SK-N-SH (cell line): ENCODE measurements at regions not wholly inside any gene's neighbourhood (a gene's known extent, or its start where the extent isn't known, plus 50 kb on each side); places are given as distances from the start of the nearest gene placed in this dataset.
"Not testable (repeated sequence)": the region's sequence is repeated elsewhere in the genome, so short reads cannot be mapped to it uniquely, and the experiment has no call there.

Experiments
- CTCF ChIA-PET: fragments of 300-600, 350-600 bp; formaldehyde crosslinking; extraction: SDS; loops from one replicate; lab custom pipeline; 2021; lab: Yijun Ruan, JAX
- POLR2A ChIA-PET: fragments of 350-600 bp; sonication (Branson Sonifier 250); formaldehyde crosslinking; extraction: SDS; loops from one replicate; lab custom pipeline; 2020; ENCODE audit warnings: antibody characterized with exemption, inconsistent platforms; lab: Yijun Ruan, JAX
- DNase-seq: peaks from one replicate; pipeline ENCODE4 v3.0.0; 2012
- H2AFZ ChIP-seq: fragments of 200-600 bp; sonication (generic); 2 replicates; pipeline ENCODE4 v1.8.1; 2016; ENCODE audit warnings: antibody characterized with exemption, mild to moderate bottlenecking, low read depth
- H3F3A ChIP-seq: fragments of 200-600 bp; sonication (generic); replicated peaks from 2 replicates; pipeline ENCODE3; 2016; ENCODE audit warnings: antibody characterized with exemption, mild to moderate bottlenecking; ENCODE audit not compliant: insufficient read depth
- H3K27ac ChIP-seq, 2 experiments: fragments of 200-500 bp in 1 of 2; fragments of 200-600 bp in 1 of 2; sonication (Bioruptor generic) in 1 of 2; sonication (generic), shearing (Covaris generic) in 1 of 2; 2 replicates each; pipeline versions ENCODE4 v1.5.1 to v1.6.1; 2014 to 2016; ENCODE audit warnings: low read depth in 2 of 2, inconsistent platforms in 1 of 2, low read length in 1 of 2, mild to moderate bottlenecking in 1 of 2, mixed read lengths in 1 of 2
- H3K27me3 ChIP-seq: fragments of 200-600 bp; sonication (generic), shearing (Covaris generic); 2 replicates; pipeline ENCODE4 v1.6.1; 2016; ENCODE audit warnings: mixed run types; ENCODE audit not compliant: insufficient read depth
- H3K36me3 ChIP-seq, 2 experiments: fragments of 200-500 bp in 1 of 2; fragments of 200-600 bp in 1 of 2; sonication (Bioruptor generic) in 1 of 2; sonication (generic) in 1 of 2; replicated peaks in 1 of 2; 2 replicates each; pipeline versions ENCODE3 to v1.5.1; 2014 to 2016; ENCODE audit warnings: low read length in 1 of 2, mild to moderate bottlenecking in 1 of 2; ENCODE audit not compliant: insufficient read depth in 2 of 2, control insufficient read depth in 1 of 2
- H3K4me1 ChIP-seq, 2 experiments: fragments of 200-500 bp in 1 of 2; fragments of 200-600 bp in 1 of 2; sonication (Bioruptor generic) in 1 of 2; sonication (generic), shearing (Covaris generic) in 1 of 2; 2 replicates each; pipeline versions ENCODE4 v1.5.1 to v1.6.1; 2014 to 2016; ENCODE audit warnings: low read depth in 1 of 2, low read length in 1 of 2, mixed run types in 1 of 2; ENCODE audit not compliant: insufficient read depth in 2 of 2, control insufficient read depth in 1 of 2
- H3K4me2 ChIP-seq: fragments of 200-600 bp; sonication (generic), shearing (Covaris generic); 2 replicates; pipeline ENCODE4 v1.6.1; 2017; ENCODE audit warnings: mixed run types
- H3K4me3 ChIP-seq, 2 experiments: fragments of 200-500 bp in 1 of 2; fragments of 200-600 bp in 1 of 2; sonication (Bioruptor generic) in 1 of 2; sonication (generic), shearing (Covaris generic) in 1 of 2; 2 replicates each; pipeline versions ENCODE4 v1.5.1 to v1.8.1; 2014 to 2016; ENCODE audit warnings: low read depth in 2 of 2, inconsistent platforms in 1 of 2, low read length in 1 of 2, mild to moderate bottlenecking in 1 of 2, mixed read lengths in 1 of 2, moderate library complexity in 1 of 2
- H3K79me2 ChIP-seq: fragments of 200-600 bp; sonication (generic); 2 replicates; pipeline ENCODE4 v1.8.1; 2017; ENCODE audit warnings: mild to moderate bottlenecking; ENCODE audit not compliant: insufficient read depth
- H3K9ac ChIP-seq: fragments of 200-600 bp; sonication (generic); 2 replicates; pipeline ENCODE4 v1.6.1; 2017; ENCODE audit warnings: mixed run types
- H3K9me2 ChIP-seq: fragments of 200-600 bp; sonication (generic); 2 replicates; pipeline ENCODE4 v1.6.1; 2017; ENCODE audit warnings: mixed run types
- H3K9me3 ChIP-seq: fragments of 200-600 bp; sonication (generic); 2 replicates; pipeline ENCODE4 v1.6.1; 2017; ENCODE audit warnings: mixed run types, mild to moderate bottlenecking, moderate library complexity
- H4K20me1 ChIP-seq: fragments of 200-600 bp; sonication (generic); 2 replicates; pipeline ENCODE4 v1.6.1; 2017; ENCODE audit warnings: mild to moderate bottlenecking, mixed run types; ENCODE audit not compliant: insufficient read depth
- ELF1 ChIP-seq: IDR thresholded peaks from 2 replicates; pipeline ENCODE4 v1.4.0; 2012
- GABPA ChIP-seq: IDR thresholded peaks from 2 replicates; pipeline ENCODE4 v1.4.0; 2012; ENCODE audit warnings: low read depth, mild to moderate bottlenecking
- RAD21 ChIP-seq: IDR thresholded peaks from 2 replicates; pipeline ENCODE4 v1.6.1; 2012; ENCODE audit warnings: mild to moderate bottlenecking, low read length
- RCOR1 ChIP-seq: fragments of 150-350 bp; IDR thresholded peaks from 2 replicates; pipeline ENCODE4 v1.6.1; 2017; ENCODE audit warnings: antibody characterized with exemption, low read length
- RFX5 ChIP-seq: IDR thresholded peaks from 2 replicates; pipeline ENCODE4 v1.6.1; 2012; ENCODE audit warnings: mild to moderate bottlenecking, improper control_type of control experiment, low read length
- SMC3 ChIP-seq: IDR thresholded peaks from 2 replicates; pipeline ENCODE4 v1.6.1; 2012; ENCODE audit warnings: low read depth, low read length, improper control_type of control experiment
- WGBS: methylation state at CpG from one replicate; pipeline ENCODE4 v1.1.6; 2017; ENCODE audit warnings: low lambda C conversion rate; 5-methylcytosine and 5-hydroxymethylcytosine counted together
- TF ChIP-seq, protein P1 (sequence below): IDR thresholded peaks from 2 replicates; pipeline ENCODE4 v1.4.0; 2012; ENCODE audit warnings: low read depth, borderline replicate concordance
- TF ChIP-seq, protein P2 (sequence below): IDR thresholded peaks from 2 replicates; pipeline ENCODE4 v1.4.0; 2012; ENCODE audit warnings: low read depth

DNA sequence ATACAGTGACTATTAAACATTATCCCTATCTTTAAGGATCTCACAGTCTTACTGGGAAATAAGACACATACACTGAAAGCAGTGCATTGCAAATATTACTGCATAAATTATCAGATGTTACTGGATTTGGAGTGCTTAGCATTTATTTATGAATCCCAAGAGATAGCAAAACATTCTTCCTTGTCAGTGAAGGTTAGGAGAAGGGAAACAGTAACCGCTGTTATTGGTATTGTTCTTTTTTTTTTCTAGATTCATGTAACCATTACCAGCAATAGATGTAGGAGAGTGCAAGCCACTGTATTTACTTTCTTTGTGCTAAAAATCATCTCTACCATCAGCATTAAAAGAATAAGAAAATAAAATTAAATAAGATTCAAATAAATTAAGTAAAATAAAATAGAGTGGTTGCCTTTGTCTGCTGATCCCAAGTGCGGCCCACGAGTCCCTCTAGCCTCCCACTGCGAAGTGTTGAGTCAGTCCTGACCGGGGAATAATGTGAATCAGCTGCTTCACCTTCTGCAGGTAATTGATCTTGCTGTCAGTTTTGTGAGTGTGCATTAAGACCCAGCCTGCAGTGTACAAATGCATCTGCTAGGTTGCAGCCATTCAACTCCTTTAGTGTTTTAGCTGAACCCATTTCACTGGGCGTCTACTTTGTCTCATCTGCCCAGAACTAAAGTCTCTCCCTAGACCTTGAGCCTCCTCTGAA, 1344.9 kb downstream of the GATA3 start:
- Histone ChIP-seq H3K36me3 (no peaks in the 10 kb centered on the region), H3K27me3 (no peaks in the 10 kb centered on the region)
- CTCF ChIA-PET: no interaction called here
- no peak for TF ChIP-seq RCOR1
- no peak for TF ChIP-seq RFX5
- TF ChIP-seq GABPA: no peak
- TF ChIP-seq, protein P1, sequence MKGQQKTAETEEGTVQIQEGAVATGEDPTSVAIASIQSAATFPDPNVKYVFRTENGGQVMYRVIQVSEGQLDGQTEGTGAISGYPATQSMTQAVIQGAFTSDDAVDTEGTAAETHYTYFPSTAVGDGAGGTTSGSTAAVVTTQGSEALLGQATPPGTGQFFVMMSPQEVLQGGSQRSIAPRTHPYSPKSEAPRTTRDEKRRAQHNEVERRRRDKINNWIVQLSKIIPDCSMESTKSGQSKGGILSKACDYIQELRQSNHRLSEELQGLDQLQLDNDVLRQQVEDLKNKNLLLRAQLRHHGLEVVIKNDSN: no peak
- TF ChIP-seq, protein P2, sequence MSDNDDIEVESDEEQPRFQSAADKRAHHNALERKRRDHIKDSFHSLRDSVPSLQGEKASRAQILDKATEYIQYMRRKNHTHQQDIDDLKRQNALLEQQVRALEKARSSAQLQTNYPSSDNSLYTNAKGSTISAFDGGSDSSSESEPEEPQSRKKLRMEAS: no peak
- TF ChIP-seq ELF1: no peak
- TF ChIP-seq, all 33 proteins: peak for 0
- no peaks in the 10 kb centered on the region for H4K20me1 ChIP-seq
- H3F3A ChIP-seq: no peaks in the 10 kb centered on the region
- 25% methylated on average over 6 of the region's 6 CpGs for WGBS
- H3K4me1 ChIP-seq: no peaks in the 10 kb centered on the region; a peak in 1 of 4 replicates
- H3K4me3 ChIP-seq: no peak overlapping the region
- POLR2A ChIA-PET: no interaction called here
- H3K9me2 ChIP-seq: no peaks in the 10 kb centered on the region
- H3K9ac ChIP-seq: no peak overlapping the region
- H3K79me2 ChIP-seq: no peaks in the 10 kb centered on the region
- H2AFZ ChIP-seq: no peak overlapping the region
- H3K9me3 ChIP-seq: no peaks in the 10 kb centered on the region
- no peak for DNase-seq
- no peak overlapping the region for H3K4me2 ChIP-seq
- no peak overlapping the region for H3K27ac ChIP-seq

DNA sequence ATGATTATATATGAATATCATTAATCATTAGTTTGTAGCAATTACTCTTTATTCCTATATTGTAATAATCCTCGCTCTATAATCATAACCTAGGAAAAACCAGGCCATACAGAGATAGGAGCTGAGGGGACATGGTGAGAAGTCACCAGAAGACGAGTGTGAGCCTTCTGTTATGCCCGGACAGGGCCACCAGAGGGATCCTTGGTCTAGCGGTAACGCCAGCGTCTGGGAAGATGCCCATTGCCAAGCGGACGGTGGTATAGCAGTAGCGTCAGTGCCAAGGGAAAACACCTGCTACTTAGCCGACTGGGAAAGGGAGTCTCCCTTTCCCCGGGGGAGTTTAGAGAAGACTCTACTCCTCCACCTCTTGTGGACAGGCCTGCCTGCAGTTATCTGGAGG, 1347.6 kb downstream of the GATA3 start:
- H3K9ac ChIP-seq, H3K27me3 ChIP-seq, H2AFZ ChIP-seq, H3K79me2 ChIP-seq, POLR2A ChIA-PET, H3K9me3 ChIP-seq, H3F3A ChIP-seq, H3K9me2 ChIP-seq, H3K4me1 ChIP-seq, H3K4me2 ChIP-seq, H4K20me1 ChIP-seq, H3K4me3 ChIP-seq, DNase-seq, H3K27ac ChIP-seq, H3K36me3 ChIP-seq: not testable (repeated sequence)
- CTCF ChIA-PET: interaction anchor here (0.6 to 2.6 kb wide), 3 partner anchors 13 to 27 kb away, joined by 3 to 8 read pairs (median 4); no protein-coding TSS in a partner anchor
- peak; percentile 21; the same call in 1 of the 2 replicates for TF ChIP-seq SMC3
- TF ChIP-seq RAD21: peak; percentile 53
- WGBS: 37% methylated on average over 11 of the region's 11 CpGs

DNA sequence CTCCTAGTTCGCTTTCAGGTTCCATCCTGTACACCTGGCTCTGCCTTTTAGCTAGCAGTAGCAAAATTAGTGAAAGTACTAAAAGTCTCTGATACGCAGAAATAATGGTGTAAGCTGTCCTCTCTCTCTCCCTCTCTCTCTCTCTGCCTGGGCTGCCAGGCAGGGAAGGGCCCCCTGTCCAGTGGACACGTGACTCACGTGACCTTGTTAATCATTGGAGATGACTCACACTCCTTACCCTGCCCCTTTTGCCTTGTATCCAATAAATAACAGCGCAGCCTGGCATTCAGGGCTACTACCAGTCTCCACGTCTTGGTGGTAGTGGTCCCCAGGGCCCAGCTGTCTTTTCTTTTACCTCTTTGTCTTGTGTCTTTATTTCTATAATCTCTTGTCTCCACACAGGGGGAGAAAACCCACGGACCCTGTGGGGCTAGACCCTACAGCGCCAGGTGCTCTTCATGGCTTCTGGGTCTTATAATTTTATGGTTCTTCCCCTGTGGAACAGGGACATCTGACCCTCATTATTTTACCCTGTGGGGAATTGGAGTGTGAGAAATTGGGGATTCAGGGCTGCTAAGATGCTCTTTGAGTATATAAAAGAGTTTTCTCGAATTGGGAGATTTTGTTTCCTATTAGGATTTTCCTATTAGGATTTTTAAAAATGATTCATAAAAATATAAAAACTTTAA, 1348.2 kb downstream of the GATA3 start:
- H3F3A ChIP-seq, H3K36me3 ChIP-seq, DNase-seq, H3K4me1 ChIP-seq, H4K20me1 ChIP-seq, H3K79me2 ChIP-seq, H3K27me3 ChIP-seq, H3K9ac ChIP-seq, H3K9me3 ChIP-seq, H3K4me2 ChIP-seq, H3K4me3 ChIP-seq, H2AFZ ChIP-seq, POLR2A ChIA-PET, H3K9me2 ChIP-seq, H3K27ac ChIP-seq: not testable (repeated sequence)
- CTCF ChIA-PET: interaction anchor here (0.6 to 2.6 kb wide), 3 partner anchors 14 to 26 kb away, joined by 3 to 8 read pairs (median 4); no protein-coding TSS in a partner anchor
- WGBS: 31% methylated on average over 9 of the region's 9 CpGs

DNA sequence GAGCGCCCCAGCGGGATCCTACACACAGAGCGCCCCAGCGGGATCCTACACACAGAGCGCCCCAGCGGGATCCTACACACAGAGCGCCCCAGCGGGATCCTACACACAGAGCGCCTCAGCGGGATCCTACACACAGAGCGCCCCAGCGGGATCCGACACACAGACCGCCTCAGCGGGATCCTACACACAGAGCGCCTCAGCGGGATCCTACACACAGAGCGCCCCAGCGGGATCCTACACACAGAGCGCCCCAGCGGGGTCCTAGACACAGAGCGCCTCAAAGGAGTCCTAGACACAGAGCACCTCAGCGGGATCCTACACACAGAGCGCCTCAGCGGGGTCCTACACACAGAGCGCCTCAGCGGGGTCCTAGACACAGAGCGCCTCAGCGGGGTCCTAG, 1352.7 kb downstream of the GATA3 start:
- H3K4me2 ChIP-seq, H3K79me2 ChIP-seq, DNase-seq, H3F3A ChIP-seq, POLR2A ChIA-PET, H3K27ac ChIP-seq, H3K9me2 ChIP-seq, H4K20me1 ChIP-seq, H3K36me3 ChIP-seq, H3K9ac ChIP-seq, CTCF ChIA-PET, H2AFZ ChIP-seq, H3K9me3 ChIP-seq, H3K4me1 ChIP-seq, H3K27me3 ChIP-seq, H3K4me3 ChIP-seq: not testable (repeated sequence)
- WGBS: 71% methylated on average over 5 of the region's 29 CpGs
